HG02610 (cell line): ENCODE measurements at regions not wholly inside any gene's neighbourhood (a gene's known extent, or its start where the extent isn't known, plus 50 kb on each side); places are given as distances from the start of the nearest gene placed in this dataset.
A peak's percentile ranks its signal among the peaks of the same experiment; 100 is the strongest.

Experiments
- ATAC-seq: cut with Tn5 transposase; IDR thresholded peaks from one replicate; pipeline ENCODE4 v1.9.1; 2021; ENCODE audit warnings: mild to moderate bottlenecking, moderate library complexity; ENCODE audit not compliant: unreplicated experiment

DNA sequence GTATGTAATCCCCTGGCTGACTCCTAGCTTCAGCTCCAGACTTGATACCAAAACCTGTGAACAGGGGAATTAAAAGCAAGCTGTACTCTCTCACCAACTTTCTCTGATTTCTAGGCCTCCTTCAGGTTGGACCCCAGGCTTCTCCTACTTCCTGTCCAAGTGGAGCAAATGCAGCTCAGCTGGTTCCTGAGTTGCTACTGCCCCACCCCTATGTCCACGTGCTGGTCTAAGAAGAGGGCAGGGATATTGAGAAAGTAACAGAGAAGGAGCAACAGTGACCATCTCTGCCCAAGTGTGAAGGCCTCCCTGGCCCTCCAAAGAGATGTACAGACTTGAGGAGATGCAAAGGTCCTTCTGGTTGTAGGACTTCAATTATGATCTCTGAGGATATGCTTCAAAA lies 188.3 kb upstream of the MCHR2 start:
- ATAC-seq: no peak

DNA sequence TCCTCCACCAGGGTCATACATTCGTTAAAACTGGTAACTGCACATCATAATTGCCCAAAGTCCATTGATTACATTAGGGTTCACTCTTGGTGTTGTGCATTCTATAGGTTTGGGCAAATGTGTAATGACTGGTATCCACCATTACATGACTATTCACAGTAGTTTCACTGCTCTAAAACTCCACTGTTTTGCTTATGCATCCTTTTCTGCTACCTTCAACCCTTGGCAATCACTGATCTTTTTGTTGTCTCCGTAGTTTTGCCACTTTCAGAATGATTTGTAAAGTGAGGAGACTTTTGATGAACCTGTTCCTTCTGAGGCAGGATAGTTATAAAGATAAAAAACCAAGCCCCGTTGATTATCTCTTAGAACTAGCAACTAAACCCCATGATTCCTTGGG lies 187.3 kb upstream of the MCHR2 start:
- ATAC-seq: no peak

DNA sequence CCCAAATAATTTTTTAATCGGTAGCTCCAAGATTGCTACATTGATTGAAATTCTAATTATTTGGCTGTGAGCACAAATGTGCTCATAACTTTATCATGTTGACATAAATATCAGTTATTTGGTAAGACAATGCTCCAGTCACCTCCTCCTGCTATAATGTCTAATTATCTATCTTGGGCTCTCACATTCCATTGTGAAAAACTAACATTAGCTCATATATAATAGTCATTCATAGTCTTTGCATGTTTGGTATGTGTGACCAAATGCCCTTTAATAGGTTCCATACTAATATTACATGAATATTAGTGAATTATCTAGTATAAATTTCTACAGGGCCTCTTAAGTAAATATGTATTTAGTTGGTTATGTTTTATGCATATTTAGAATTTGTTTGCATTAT lies 185.6 kb upstream of the MCHR2 start:
- no peak for ATAC-seq

DNA sequence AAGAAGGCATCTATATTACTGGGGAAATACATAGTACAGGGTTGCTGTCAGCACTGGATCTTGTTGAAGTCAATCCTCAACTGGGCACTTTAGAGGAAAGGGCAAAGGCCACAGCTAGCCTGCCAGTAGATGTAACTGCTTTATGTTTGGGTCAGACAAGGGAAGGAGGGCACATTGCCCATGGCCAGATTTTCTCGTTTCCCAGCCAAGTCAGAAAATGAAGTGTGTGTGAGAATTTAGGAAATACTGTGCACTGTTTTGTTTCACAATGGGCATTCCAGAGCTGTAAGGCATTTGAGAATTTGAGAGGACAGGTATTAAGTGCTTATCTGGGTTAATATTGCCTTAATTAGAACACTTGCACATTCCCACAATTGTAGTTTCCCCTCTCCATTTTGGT lies 183.9 kb upstream of the MCHR2 start:
- no peak for ATAC-seq

DNA sequence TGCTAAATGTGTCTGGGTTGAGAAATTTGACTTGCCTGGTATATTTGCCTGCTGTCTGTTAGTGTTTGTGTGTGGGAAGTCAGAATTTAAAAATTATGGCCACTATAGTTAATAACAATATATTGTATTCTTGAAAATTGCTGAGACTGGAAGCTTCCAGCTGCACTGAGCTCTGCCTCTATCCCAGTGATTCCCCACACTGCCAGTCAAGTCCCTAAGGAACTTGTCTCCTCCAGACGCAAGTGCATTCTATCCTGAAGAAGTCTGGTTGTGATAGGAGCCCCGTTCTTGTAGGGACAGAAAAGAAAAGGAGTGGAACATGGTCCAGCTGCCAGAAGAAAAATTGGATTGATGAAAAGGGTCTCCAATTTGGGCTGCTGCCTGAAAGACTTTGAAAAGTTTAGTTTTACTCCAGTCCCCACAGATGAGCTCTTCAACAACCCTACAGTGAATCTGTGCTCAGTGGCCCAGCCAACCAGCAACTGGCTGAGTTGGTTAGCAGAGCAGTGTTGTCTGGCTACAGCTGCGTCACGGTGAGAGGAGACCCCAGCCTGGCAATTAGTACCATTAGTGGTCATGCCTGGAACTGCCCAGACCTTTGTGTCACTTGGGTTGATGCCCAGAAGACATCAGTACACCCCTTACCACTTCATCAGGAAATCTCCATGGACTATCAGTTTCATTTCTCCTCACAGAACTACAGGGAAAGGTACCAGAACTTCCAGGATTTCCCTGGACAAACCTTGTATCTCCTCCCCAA lies 183.1 kb upstream of the MCHR2 start:
- no peak for ATAC-seq

DNA sequence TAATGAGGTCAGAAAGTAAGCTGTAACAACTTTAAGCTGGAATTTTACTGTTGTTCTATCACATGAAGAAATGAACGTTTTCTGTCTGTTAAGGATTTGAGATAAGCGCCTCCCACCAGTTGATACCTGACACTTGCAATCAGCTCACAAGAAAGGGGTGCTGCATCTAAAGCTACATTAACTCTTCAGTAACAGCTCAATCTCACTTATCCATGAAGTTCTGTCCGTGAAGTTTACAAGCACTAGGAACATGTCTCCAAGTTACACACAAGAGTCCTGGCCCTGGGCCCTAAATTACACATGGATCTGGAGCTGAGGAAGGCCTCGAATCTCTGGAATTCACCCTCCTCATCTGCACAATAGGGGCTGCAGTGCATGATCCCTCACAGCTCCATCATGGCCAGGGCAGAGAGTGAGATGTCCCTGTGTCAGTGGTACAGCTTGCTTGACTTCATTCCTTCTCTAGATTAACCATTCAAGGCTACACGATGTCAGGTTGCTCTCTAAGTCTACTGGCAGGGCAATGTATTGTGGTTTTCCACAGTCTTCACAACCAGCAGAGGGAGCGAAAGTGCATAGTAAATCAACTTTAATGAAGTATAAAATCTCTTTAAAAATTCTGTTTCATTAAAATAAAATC lies 182.4 kb upstream of the MCHR2 start:
- ATAC-seq: no peak

DNA sequence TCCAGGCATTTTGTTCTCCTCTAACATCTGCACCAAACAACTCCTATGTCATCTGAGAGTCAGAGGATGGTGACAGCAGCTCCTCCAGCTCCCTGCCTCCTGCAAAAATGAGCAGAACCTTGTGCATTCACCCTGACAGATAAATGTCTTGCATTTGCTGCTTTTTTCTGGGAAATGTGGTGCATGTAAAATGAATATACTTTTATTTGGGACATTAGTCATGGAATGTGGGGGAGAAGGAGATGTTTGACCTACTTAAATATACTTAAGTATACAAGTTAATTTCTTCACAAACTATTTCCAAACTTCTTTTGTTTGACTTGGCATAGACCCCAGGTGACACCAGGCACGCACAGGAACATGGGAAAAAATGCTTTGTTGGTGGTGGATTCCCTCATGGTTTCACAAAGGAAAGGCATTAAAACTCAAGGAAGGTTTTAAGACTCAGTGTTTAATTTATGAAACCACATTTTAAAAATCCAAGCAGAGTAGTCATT lies 181.8 kb upstream of the MCHR2 start:
- ATAC-seq: no peak

DNA sequence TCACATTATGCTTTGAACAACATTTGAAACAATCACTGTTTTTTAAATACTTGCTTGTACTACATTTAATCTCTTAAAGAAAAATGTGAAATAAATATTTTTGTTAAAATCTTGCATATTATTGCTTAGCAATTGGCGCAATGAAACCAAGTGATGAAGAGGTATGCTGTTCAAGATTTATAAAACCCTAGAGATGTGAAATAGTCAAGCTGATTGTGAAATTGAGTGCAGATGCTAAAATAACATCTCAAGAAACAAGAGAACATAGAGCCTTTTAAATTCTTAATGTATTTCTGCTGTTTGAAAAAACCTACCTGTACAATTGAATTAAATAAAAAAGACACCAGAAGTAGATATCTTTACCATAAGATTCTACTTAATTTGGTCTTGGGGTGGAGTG lies 179.2 kb upstream of the MCHR2 start:
- no peak for ATAC-seq

DNA sequence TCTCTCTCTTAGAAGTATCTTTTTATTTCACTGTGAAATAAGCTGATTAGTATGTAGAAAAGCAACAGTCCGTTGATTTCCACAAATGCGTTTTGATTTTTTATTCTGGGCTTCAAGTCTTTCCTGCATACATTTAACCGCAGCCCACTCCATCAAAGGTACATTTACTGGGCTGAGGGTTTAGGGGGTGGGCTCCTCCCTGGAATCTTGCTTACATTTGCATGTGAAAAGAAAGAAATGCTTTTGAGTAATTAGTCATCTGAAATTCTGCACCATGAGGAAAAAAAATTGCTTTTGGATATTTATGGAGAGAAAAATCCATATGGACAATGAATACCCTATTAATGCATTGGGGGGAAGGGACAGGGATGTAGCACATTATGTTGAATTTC lies 178.3 kb upstream of the MCHR2 start:
- no peak for ATAC-seq

DNA sequence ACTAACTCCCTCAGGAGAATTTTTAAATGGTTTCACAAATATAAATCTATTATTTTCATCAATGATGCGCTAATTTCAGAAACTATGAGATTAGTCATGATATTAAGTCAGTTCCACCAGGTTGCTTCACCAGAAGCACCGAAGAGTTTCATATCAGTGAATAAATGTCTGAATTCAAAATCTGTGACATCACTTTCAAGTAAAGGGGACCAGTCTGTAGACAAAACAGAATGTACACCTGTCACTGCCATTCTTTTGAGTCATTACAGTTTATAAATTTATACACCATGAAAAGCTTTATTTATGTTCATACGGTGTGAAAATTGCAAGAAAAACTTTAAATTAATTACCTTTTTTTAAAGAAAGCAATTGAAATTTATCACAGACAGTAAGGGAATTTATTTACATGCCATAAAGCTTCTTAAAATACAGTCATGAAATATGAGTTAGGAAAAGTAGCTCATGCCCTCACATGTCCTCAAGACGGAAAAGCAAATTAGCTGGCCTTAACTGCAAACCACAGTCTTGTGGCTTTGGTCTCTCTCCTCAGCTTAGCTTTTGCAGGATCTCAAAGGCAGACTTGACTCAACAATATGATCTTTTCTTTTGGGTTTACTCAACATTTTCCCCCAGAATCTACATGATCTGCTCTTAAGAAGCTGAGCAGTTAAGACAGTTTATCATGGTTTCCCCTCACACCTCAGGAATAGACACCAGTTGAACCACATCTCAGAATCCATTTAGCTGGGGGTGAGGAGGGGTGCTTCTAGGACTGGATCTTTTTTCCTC lies 177.7 kb upstream of the MCHR2 start:
- peak; percentile 93 for ATAC-seq

DNA sequence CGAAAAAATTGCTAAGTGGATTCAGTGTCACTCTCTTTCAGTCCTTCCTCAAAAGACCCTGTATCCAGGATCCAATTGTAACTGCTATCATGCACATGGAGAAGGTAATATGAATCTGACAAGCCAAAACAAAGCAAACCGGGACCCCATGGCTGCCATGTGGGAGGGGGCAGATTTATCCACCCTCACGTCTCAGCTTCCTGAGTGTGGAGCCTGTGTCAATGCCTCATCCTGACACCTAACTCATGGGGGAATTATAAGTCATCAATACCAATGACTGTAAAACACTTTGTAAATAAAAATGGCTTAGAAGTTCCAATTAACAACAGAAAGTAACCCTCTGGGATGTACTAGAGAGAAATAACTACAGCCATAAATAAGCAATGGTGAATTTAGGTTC lies 174.1 kb upstream of the MCHR2 start:
- ATAC-seq: no peak

DNA sequence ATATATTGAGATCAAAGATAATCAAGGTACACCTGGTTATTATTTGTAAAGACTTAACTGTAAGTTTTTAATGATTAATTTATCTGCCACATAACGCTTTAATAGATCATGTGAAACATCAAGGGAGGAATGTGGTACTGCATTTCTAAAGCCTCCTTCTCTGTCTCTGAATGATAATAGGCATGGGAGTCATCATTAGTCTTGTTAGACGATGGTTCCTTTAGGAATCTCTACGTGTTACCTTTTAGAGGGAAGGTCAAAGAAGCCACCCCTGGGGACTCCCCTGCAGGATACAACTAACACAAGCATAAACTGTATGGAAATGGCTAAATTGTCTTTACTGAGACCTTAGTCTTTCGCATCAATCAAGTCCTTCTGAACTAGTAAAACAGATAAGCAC lies 173.6 kb upstream of the MCHR2 start:
- no peak for ATAC-seq

DNA sequence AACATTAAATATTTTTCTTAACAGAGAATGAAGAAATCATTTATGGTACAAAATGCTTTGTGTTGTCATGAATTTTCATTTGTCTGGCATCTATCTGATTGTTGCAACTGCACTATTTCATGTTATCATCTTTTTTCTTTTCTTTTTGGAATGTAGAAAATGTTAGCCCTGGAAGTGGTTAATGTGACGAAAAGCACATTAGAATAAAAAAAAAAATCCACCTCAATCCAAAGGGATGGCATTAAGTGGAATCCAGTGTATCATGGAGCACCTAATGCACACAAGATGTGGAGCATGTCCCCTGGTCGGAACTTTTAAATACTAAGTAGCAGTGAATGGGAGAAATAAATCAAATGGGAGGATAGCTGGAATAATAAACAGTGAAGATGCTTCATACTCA lies 172.9 kb upstream of the MCHR2 start:
- ATAC-seq: no peak

DNA sequence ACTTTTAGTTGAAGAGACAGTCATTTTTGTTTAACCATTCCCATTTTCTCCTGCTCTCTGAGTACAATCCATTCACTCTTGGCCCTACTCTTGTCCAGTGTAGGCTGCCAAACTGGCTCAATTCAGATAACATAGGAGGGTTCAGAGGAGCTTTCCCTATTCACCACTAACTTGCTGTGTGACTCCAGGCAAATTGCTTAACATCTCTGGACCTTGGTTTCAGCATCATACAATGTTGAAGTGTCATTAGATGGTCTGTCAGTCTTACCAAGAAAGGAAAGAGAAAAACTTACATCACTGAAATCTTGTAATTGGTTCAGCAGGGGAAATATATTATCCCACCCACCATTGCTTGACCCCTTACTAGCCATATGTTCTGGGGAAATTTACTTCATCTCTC lies 171.4 kb upstream of the MCHR2 start:
- no peak for ATAC-seq

DNA sequence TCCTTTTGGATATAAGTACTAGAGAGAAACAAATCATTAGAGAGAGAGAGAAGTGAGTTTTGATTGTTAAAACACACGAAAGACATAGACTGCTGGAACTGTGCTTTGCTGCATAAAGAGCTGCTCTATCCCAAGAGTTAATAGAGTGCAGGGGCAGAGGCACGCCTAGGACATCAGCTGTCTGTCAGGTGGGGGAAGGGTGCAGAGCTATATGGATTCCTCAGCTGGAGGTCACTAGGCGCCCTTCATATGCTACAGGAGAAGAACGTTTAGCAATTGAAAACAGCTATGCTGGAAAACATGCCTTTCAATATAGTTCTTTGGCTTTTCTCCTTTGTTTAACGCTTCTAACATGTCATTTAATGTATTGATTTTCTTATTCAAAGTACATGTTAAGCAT lies 169.0 kb upstream of the MCHR2 start:
- no peak for ATAC-seq

DNA sequence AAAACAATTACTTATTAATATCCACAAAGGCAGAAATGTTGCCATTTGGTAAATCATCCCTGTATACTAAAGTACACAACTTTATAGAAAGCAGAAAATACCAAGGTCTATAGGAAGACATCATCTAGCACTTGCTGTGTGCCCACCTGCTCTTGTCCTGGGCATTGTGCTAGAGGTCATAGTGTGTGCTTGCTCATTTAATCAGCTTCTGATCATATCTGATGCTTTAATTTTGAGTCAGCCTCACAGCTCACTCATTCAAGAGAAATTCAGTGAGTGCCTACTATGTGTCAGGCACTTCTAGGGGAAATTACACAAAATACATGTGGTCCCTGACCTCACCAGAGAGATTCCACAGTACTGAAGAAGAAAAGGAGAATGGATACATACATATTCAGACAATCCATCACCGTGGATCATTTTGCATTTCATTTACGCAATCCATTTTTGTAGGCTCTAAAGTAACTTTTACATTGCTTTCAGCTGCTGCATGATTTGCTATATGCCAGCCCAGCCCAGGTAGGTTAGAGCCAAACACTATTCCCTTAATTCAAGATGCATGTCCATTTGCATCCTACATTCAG lies 167.9 kb upstream of the MCHR2 start:
- ATAC-seq: no peak

DNA sequence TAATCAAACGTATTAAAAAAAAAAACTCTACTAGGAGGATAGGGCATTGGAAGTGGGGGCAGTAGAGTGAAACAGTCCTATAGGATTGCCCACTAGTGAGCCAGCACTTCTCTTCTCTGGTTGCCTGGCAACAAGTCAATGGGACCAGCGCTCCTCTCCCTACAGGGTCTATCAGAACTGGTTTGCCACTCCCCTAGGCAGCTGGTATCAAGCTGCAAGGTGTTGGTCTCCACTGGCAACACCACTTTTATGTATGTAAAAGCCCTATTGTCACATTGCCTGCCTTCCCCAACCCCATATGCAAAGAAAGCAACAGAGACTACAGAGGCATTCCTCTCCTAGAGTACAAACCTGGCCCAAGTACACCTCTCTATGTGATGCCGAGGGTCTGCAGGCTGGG lies 166.9 kb upstream of the MCHR2 start:
- no peak for ATAC-seq

DNA sequence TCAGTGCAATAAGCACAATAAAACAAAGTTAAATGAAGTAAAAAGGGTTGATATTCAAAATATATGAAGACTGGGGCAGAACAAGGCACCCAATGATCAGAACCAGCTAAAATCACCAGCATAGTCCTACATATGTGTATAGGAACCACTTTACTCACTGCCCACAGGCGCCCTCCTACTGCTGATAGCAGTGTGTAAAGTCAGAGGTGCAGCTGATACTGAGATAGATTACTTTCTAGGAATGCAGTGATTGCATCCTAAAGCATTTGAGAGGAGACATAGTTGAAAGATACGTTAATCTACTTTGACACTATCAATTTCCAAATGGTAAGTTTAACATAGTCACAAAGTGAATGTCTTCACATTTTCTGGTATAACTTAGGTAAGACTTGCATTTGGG lies 161.1 kb upstream of the MCHR2 start:
- no peak for ATAC-seq

DNA sequence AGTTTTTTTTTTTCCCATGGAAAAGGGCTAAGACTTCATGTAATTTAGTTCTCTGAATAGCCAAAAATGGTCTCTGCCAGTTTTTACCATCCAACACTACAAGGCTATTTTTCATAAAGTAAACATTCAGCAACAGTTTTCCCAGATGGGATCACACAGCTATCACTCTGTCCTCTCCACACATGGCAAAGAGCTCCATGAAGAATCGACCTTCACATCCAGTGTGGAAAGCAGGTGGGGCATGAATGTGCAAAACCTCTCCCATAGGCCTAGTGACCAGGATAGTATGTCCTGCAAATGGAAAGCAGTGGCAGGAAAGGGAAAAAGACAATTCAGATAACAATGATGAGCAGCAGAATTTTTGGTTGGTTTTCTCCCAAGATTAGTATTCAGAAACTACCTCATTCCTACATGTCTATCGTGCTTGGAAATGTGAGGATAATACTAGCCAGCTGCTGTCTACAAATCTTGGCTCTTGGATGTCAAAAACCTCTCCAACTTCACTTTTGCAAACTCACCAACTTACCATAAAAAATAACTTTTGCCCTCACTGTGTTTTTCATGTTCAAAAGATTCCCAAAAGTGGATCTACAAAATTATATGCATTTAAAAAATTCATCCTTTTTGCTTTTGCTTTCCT lies 159.7 kb upstream of the MCHR2 start:
- ATAC-seq: no peak

DNA sequence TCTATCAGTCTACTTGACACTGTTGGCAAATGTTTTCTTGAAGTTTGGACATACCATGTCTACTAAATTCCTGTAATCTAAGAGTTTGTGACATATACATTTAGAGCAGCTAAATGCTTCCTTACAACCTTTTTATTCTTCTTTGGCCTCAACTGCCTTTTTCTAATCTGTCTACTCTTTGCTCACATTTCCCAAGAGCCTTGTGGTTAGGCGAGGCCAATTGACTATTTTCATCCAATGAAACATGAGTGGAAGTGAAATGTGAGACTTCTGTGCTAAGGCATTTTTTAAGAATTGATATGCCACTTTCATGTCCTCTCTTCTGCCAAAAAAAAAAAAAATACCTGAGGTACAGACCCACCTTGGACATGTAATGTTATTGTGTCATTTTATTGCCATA lies 158.2 kb upstream of the MCHR2 start:
- ATAC-seq: no peak

DNA sequence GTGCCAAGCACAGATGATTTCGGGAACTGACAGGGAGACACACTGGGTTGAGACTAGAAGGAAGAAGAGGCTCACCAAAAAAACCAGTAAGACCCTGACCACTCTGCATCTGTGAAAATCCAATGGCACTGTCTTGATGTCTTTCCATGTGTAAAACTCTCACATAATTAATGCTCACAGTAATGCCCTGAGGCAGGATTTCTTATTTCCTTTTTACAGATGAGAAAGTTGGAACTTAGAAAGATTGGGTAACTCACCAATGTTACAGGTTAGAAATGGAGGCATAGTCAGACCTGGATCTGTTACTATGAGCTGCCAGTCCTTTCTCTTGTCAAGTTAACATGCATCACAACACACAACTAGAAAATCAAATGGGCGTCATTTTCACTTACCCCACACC lies 151.0 kb upstream of the MCHR2 start:
- ATAC-seq: no peak
